Activated naive CD4-positive, alpha-beta T cell (primary cell): ENCODE measurements at regions not wholly inside any gene's neighbourhood (a gene's known extent, or its start where the extent isn't known, plus 50 kb on each side); places are given as distances from the start of the nearest gene placed in this dataset.
"Not testable (repeated sequence)": the region's sequence is repeated elsewhere in the genome, so short reads cannot be mapped to it uniquely, and the experiment has no call there.

Source experiments
- DNase-seq, 4 experiments: peaks; one replicate each; lab custom pipeline; 2025; lab: John Stamatoyannopoulos, UW

DNA sequence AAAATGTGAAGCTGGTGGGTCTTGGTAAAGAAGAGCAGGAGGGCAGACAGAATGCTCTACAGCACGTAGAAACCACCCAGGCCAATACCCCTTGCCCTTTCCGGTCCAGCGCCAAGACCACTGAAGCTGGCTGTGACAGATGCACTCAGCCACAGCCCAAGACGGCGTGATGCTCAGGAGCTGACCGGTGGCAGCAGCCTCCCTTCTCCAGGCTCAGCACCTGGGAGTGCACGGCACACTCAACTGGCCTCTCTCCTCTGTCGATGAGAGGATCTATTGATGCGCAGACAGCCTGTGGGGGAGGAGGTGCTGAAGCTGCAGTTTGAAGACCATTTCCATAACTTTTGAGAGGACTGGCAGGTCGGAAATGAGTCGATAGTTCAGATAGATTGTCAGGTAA, 141.0 kb upstream of the MYT1L start:
- DNase-seq, result no peak

DNA sequence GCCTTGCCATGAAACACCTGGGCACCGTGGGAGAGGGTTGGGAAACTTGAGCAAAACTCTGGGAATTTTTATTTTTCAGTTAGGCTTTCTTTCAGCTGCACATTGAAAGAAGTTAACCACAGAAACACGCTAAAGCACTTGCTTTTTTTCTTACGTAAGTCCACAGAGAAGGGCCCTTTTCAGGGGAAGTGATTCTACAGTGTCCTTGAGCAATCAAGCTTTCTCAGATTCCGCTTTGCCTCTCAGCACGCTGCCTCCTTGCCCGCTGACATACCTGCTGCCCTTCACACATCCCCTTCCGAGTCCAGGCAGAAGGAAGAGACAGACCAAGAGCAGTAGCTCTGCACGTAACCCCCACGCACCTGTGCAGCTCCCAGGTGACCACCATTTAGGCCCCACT, 135.5 kb upstream of the MYT1L start:
- no peak for DNase-seq

GRCh38 chr2:2464643-2465042, 133.6 kb upstream of the MYT1L start:
- DNase-seq, result no peak

- DNase-seq, result no peak
Observed at GRCh38 chr2:2464094-2464493, 133.0 kb upstream of the MYT1L start.

DNA sequence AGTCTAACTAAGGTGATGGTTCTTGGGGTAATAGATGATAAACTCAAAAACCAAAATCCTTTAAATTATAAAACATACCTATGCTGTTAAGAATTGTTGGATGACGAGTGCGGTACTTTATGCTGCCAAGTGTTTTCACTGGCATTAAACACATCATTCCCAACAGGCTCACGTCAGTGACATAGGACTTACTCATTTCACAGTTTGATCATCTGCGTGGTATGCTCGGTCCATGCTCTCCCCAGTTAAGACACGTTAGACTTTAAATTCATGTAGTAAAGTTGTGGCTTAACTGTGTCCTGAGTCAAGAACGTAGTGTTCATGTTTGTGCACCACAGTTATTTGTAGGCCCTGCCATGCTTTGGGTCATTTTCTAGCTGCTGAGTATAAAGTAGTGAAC, 125.6 kb upstream of the MYT1L start:
- DNase-seq, result no peak

GRCh38 chr2:2455151-2455550, 124.1 kb upstream of the MYT1L start:
- DNase-seq, result no peak

- DNase-seq, result no peak
Observed at GRCh38 chr2:2452961-2453360, 121.9 kb upstream of the MYT1L start.

DNA sequence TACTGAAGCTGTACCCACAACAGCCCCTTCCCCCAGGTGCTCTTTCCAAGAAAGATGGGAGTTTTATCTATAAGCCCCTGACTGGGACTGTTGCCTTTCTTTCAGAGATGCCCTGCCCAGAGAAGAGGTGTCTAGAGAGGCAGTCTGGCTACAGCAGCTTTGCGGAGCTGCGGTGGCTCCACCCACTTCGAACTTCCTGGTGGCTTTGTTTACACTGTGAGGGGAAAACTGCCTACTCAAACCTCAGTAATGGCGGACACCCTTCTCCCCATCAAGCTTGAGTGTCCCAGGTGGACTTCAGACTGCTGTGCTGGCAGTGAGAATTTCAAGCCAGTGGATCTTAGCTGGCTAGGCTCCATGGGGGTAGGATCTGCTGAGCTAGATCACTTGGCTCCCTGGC, 120.2 kb upstream of the MYT1L start:
- DNase-seq, result not testable (repeated sequence)

DNA sequence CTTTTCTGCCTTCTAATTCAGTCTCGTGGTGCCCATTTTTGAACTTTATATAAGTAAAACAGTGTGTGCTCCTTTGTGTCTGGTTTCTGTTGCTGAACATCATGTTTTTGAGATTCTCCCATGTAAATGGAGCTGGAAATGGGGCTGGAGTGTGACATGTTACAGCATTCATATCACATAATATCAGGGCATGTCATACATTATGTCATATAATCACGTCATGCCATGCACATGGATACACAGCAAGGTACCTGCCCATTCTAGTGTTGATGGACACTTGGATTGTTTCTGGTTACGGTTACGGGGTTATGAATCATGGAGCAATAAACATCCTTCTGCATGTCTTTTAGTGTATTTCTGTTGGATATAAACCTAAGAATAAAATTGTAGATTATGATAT, 117.1 kb upstream of the MYT1L start:
- DNase-seq, result no peak

GRCh38 chr2:2422621-2423020, 91.5 kb upstream of the MYT1L start:
- DNase-seq, result no peak

GRCh38 chr2:2413525-2413924, 82.5 kb upstream of the MYT1L start:
- no peak for DNase-seq

DNA sequence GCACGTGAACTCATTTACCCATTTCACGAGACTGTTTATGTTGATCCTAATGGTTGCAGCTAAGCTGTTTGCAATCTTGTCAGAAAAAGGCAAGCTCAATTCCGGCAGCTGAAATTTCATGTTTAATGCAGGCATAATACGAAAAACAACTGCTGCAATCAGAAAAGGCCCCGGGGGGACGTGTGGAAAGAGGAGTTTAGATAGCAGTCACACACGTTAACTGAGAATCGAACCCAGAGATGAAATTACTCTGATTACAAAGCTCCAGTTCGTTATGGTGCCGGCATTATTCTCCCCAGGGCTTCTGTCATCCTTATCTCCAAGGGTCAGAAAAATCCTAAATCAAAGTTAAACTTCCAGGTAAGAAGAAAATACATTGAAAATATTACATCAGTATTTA, 79.9 kb upstream of the MYT1L start:
- DNase-seq, result no peak

DNA sequence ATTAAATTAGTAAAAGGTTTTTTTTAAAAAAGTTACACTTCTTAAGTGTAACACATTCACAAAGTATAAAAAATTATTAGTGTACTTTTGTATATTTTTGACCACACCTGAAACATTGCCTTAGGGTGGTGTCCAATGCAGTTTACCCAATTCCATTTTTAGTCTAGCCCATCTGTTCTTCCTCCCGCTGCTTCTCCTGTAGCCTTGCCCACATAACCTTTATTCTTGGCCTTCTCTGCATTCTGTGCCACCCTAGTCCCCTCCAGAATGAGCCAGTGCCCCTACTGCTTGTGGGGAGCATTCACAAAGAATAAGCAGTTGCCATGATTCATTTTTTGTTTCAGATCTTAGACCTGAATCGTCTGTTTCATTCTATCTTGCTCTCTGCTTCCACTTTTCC, 78.4 kb upstream of the MYT1L start:
- DNase-seq, result no peak

DNA sequence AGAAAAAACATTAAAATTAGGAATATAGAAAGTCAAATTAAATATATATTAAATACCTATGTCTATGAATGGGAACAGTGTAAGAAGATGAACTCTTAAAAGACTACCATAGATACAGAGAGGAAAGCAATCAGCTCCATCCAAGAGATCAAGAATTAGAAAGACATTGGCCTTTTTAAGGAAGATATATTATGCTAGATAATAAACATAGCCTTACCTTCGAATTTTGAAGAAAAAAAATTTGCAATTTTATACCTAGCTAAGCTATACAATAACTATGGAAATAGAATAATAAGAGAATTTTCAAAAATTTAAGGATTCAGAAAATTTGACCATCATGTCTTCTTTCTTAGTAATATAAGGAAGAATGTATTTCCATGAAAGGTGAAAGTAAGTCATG, 74.7 kb upstream of the MYT1L start:
- no peak for DNase-seq

DNA sequence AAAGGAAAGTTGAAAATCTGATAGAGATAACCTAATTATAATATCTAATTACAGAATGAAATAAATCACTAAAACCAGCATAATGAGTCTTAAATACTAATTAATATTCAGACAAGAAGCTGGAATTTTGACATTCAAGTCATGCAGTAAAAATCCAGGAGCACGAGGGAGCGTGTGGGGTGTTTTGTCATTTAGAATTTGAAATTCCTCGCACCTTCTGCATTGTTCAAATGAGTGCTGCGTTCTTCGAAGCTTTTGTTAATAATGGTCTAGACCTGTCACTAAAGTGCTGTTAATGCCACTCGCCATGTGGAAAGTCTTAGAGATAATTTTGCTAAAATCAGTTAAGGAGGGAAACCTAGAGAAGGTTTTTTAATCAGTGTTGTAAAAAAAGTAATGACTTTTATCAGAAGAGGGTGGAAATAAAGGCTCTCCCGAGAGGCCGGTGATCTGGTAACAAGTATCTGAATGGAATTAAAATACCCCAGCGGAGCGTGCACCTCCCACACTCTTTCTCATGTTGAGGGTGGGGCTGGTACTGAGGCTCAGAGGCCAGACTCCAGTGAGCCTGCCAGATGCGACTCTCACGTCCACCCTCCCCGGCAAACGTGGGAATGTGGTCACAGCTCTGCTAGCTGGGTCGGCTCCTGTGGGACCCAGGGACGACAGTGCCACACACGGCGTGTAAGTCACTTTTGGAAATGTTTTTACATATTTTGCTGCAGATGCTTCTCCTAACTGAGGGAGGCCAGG, 69.4 kb upstream of the MYT1L start:
- no peak for DNase-seq

DNA sequence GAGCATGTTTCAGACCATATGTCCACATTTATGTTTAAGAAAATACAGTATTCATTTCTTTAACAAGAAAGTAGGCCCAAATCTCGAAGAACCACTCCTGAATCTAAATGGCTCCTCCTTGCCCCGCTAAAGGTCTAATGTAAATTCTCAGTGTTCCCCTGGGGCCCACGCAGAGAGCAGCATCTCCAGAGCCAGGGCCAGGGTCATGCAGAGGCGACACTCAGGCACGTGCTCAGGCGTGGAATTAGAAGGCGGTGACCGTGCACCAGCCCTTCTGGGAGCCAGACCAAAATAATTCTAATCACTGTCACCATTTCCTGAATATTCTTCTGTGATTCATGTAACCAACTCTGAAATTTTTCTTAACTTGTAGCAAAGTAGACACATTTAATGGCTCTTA, 68.3 kb upstream of the MYT1L start:
- no peak for DNase-seq

- DNase-seq, result no peak
Observed at GRCh38 chr2:2392332-2392731, 61.3 kb upstream of the MYT1L start.

GRCh38 chr2:2389215-2389614, 58.1 kb upstream of the MYT1L start:
- no peak for DNase-seq
